ENCODE measurements at regions not wholly inside any gene's neighbourhood (a gene's known extent, or its start where the extent isn't known, plus 50 kb on each side); places are given as distances from the start of the nearest gene placed in this dataset.

DNA sequence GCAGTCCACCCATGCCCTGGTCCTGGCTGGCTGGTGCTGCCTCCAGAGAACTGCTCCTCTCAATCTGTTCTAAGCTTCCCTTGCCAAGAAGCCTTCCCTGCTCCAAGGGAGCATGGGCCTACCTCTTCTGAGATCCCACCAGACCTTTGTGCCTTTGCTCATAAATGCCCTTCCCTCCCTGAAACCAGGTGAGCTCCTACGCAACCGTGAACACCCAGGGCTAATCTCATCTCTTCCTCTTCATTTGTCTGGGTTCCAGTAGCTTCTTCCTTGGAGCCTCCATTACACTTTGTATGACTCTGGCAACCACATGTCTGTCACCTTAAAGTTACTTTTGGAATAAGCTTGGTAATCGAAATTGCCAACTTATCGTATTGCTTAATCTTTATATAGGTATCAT lies 270.6 kb downstream of the PBX3 start:
- DNase-seq (ENCODE audit: low read depth in 4 of 4, low spot score in 1 of 4): no peak

DNA sequence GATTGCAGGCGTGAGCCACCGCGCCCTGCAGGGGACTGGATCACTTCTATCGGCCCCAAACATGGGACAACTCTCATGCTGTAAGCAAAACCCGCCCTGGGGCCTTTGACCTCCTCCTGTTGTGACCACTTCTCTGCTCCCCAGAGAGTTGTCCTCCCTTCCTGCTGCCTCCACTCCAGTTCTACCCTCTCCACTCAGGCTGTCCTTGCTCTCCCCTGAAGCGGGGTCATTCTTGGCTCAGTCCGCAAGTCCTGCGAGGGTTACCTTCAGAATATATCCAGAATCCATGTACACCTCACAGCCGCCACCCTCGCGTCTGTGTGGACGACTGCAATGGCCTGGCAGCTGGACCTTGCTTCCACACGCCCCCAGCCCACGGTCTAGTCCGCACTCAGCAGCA lies 273.7 kb downstream of the PBX3 start:
- DNase-seq (ENCODE audit: low read depth in 4 of 4, low spot score in 1 of 4): no peak

DNA sequence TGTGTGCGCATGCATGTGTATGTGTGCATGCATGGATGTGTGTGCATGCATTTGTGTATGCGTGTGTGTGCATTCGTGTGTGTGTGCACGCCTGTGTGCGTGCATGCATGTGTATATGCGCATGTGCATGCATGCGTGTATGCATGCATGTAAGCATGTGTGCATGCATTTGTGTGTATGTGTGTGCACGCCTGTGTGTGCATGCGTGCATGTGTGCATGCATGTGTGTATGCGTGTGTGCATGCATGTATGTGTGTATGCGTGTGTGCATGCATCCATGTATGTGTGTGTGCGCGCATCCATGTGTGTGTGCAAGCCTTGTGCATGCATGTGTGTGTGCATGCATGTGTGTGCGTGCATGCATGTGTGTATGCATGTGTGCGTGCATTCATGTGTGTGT lies 276.8 kb downstream of the PBX3 start:
- no peak for DNase-seq (ENCODE audit: low read depth in 4 of 4, low spot score in 1 of 4)

DNA sequence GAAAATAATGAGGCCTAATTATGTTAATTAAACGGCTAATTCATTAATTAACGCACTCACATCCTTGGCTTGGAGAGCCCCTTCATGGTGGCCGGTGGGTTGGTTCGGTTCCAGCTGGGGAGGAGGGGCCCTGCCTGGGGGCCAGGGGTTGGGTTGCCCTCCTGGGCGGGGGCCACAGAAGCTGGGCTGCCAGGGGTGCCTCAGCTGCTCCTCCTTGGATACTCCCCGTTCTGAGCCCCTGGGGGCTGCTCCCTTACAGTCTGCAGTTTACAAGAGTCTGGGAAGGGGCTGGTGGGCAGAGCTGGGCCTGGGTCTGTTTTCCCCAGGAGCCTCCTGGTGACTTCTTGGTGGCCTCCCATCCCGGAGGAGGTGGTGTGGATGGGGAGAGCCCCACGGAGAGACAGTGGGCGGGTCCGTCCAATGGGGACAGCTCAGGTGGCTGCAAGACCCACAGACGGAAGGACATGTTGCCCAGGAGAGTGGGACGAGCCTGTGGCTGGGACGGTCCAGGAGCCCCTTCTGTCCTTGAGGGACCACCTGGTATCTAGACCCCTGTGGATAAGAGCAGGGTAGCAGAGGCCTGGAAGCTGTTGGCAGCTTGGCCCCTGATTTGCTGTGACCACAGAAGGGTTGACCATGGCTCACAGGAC lies 277.5 kb downstream of the PBX3 start:
- DNase-seq (ENCODE audit: low read depth in 4 of 4, low spot score in 1 of 4): no peak

DNA sequence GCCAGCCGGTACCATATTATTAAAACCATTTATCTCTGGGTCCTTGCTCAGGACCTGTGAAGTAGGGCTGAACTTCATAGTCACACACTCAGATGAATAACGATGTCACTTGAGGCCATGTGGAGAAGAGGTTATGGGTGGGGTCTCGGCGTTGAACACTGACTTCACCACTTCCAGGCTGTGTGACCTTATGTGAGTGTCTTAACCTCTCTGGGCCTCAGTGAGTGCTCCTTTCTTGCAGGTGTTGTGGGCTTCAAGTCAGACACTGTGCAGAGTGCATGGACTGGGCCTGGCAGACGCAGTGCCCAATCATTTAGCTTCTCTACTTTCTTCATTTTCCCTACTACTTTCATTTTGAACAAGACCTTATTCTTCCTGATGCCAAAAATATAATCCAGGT lies 278.8 kb downstream of the PBX3 start:
- DNase-seq (ENCODE audit: low read depth in 4 of 4, low spot score in 1 of 4): no peak

DNA sequence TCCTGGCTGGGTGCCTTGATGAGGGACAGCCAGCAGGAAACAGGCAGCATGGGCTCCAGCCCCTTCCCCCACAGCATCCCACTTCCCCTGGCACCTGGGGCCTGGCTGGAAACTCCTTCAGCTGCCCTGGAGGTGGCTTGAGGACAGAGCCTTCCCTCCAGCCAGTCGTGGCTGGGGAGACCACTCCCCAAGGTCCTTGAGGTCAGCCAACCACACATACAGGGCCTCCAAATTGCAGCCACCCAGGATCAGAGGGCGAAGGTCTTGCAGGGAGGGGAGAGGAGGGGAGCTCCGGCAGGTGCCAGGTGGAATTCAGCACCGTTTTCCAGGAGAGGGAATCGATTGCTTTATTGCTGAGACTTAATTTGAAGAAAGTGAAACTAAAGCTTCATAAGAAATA lies 280.4 kb downstream of the PBX3 start:
- no peak for DNase-seq (ENCODE audit: low read depth in 4 of 4, low spot score in 1 of 4)

DNA sequence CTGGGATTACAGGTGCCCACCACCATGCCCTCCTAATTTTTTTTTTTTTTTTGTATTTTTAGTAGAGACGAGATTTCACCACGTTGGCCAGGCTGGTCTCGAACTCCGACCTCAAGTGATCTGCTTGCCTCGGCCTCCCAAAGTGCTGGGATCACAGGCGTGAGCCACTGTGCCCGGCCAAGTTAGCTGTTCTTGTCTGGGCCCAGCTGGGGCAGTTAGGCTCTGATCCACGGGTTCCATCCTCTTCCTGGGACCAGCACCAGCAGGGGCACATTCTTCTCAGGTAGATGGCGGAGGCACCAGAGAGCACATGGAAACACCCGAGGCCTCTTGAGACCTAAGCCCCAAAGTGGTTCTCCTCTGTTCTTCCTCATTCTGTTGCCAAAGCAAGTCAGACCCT lies 281.6 kb downstream of the PBX3 start:
- DNase-seq (ENCODE audit: low read depth in 4 of 4, low spot score in 1 of 4): no peak

DNA sequence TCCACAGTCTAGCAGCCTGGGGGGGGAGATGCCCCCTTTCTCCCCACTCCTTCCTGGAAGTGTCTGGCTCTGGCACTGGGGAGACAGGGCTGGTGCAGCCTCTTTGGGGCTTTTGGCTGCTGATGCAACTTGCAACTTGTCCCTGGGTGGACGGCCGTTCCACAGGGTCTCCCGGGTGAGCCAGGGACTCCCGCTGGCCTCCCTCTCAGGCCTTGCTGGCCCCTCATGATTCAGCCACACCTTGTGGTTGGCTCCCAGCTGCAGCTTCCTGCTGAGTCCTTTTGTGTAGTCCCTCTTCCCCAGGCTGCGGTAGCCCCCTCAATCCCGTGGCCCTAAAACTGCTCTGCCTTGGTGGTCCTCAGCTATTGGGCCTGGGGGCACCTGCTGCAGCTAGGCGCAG lies 283.5 kb downstream of the PBX3 start:
- no peak for DNase-seq (ENCODE audit: low read depth in 4 of 4, low spot score in 1 of 4)

DNA sequence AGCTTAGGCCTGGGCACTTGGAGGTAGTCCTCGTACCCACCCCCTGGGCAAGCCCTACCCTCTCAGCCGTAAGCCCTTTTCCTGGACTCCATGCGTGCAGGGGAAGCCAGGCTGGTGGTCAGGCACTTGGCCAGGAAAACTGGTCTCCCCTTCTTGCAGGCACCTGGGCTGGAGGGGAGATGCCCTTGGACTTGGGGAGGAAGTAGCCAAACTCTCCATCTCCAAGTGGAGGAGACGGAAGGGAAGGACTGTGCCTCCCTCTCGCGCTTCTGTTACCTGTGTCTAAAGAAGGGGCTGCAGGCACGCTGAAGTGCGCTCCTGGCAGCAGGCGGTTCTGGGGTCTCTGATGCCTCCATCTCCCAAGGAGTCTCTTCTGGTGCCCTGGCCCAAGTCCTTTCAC lies 283.9 kb downstream of the PBX3 start:
- DNase-seq (ENCODE audit: low read depth in 4 of 4, low spot score in 1 of 4): no peak

DNA sequence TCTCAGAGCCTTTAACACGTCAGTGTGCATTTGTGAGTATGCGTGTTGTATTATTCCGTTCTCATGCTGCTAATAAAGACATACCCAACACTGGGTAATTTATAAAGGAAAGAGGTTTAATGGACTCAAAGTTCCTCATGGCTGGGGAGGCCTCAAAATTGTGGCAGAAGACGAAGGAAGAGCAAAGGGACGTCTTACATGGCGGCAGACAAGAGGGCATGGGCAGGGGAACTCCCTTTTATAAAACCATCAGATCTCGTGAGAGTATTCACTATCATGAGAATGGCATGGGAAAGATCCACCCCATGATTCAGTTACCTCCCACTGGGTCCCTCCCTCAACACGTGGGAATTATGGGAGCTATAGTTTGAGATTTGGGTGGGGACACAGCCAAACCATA lies 285.0 kb downstream of the PBX3 start:
- no peak for DNase-seq (ENCODE audit: low read depth in 4 of 4, low spot score in 1 of 4)

DNA sequence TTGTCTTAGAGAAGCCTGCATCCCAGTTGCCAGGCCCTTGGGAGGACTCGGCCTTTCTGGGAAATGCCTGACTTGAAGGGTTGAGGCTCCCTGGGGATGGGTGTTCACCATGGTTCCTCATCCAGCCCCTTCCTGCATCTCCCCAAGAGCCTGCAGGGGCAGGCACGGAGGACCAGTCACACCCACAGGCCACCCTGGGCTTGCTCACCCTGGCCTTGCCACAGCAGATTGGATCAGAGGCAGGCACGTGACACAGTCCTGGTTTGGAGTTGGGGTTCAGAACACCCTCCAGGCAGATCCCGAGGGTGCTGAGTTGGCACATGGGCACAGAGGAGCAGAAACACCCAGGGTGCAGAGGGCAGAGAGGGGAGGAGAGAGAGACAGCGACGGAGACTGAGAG lies 286.1 kb downstream of the PBX3 start:
- DNase-seq (ENCODE audit: low read depth in 4 of 4, low spot score in 1 of 4): no peak

DNA sequence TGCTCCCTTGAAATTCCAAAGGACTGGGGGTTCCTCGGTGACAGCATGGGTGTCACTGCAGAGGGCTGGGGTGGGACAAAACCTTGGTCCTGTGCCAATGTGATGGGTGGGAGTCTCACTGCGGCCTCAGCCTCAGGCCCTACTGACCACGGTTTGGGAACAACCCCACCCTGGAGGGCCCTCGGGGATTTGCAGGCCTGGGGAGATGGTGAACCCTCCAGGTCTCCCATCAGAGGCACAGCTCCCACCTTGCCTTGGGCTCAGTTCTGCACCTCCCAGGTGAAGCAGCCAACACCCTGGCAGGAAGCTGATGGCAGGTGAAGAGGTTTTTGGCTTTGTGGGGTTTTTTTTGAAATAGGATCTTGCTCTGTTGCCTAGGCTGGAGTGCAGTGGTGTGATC lies 286.8 kb downstream of the PBX3 start:
- no peak for DNase-seq (ENCODE audit: low read depth in 4 of 4, low spot score in 1 of 4)

DNA sequence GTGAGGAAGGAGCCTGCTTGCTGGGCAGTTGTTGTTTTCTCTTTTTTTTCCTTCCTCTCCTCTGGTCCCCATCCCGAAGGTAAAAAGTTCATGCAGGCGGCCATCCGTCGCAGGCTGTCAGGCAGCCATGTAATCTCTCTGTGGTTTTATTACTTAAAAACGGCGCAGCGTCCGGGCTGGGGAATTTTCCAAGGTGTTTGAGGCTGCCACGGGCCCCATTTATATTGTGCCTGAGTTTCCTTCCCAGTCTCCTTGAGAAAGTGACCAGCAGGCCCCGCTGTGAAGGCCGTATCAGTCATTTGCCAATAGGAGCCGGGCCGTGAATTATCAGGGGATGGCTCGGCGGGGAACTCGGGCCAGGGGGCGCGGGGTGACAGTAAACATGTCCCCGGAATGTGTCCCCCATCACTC lies 289.7 kb downstream of the PBX3 start:
- no peak for DNase-seq (ENCODE audit: low read depth in 4 of 4, low spot score in 1 of 4)

DNA sequence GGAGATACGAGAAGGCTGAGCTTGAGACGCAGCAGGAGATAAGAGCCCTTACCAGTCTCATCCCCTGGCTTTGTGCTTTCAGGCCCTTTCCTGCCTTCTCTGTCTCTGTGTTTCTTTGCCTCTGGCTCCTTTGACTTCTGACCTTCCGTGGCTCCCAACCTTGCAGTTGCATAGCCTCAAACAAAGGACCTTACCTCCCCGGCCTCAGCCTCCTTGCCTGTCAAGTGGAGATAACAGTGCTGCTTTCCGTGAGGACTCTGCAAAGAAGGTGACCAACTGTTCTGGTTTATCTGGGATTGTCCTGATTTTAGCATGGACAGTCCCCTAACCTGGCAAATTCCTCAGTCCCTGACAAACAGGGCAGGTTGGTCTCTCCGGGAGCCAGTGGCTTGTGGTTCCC lies 287.8 kb upstream of the MVB12B start:
- no peak for DNase-seq (ENCODE audit: low read depth in 4 of 4, low spot score in 1 of 4)

DNA sequence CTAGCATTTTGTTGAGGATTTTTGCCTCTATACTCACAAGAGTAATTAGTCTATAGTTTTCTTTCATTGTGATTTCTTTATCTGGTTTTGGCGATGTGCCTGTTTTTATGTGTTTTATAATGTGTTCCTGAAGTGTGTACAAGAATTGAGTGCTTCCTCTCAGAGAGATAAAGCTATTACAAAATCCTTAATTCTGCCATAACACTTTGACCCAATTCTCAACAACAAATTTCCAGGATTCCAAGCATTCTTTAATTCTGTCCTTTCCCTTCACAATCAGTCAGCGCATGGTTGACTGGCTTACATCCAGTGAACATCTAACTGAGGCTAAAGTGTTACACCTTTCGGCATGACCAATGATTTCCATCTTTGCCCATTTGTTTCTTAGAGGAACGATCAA lies 282.9 kb upstream of the MVB12B start:
- DNase-seq (ENCODE audit: low read depth in 4 of 4, low spot score in 1 of 4): no peak

DNA sequence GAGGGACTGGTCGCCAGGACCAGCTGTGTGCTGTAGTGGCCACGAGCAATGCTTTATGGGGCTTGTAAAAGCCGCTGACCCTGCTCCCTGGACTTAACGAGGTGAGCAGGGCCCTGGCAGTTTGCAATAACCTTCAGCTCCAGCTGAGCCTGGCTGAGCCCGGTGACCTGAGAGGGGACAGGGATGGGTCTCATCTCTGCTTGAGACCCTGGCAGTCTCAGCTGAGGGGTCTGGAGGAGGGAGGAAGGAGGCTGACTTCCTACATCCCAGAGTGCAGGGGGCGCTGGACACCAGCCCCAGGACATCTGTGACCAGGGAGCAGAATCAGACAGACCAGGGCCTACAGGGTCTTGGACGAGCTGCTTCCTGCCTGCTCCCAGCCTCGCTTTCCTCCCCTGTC lies 277.5 kb upstream of the MVB12B start:
- DNase-seq (ENCODE audit: low read depth in 4 of 4, low spot score in 1 of 4): no peak

DNA sequence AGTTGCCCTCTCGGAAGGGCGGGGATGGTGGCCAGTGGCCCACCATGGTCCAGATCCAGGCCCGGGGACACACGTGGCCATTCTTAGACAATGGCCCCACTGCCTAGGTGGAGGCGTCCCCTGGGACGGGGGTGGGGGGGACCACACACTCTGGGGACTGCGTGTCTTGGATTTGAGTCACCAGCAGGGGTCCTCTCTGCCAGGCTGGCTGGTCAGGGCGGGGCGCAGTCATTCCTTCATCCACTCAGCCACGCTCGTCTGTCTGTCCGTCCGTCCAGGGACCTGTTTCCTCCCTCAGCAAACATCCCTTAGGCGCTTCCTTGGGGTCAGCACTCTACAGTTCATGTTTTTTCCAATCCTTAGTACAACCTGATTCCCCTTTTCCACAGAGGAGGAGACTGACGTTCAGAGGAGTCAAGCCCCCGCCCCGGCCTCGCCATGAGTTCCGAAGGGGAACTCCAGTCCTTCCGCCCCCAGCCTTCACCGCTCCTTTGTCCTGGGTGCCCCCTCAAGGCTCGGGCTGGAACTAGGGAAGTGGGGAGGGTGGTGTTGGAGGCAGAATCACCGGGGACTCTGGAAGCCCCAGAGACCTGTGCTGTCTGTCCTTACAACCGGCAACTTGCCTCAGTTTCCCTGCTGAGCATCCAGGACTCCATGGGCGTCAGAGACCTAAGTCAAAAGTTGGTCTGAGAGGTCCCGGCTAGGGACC lies 276.6 kb upstream of the MVB12B start:
- no peak for DNase-seq (ENCODE audit: low read depth in 4 of 4, low spot score in 1 of 4)

DNA sequence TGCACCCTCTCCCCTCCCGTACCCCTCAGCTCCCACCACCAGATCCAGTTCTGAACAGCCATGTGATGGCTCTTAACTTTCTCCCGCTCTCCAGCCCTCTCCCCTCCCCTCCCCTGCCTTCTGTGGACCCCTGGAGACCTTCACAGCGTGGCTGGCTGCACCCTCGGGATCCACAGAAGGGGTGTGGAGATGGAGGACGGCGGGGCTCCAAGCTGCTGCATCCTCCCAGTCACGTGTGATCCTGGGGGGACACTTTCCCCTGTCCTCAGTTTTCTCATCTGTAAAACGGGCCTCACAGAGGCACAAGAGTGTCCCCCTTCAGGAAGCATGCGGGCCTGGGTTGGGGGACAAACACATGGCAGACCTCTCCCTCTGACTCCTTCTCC lies 276.0 kb upstream of the MVB12B start:
- no peak for DNase-seq (ENCODE audit: low read depth in 4 of 4, low spot score in 1 of 4)

DNA sequence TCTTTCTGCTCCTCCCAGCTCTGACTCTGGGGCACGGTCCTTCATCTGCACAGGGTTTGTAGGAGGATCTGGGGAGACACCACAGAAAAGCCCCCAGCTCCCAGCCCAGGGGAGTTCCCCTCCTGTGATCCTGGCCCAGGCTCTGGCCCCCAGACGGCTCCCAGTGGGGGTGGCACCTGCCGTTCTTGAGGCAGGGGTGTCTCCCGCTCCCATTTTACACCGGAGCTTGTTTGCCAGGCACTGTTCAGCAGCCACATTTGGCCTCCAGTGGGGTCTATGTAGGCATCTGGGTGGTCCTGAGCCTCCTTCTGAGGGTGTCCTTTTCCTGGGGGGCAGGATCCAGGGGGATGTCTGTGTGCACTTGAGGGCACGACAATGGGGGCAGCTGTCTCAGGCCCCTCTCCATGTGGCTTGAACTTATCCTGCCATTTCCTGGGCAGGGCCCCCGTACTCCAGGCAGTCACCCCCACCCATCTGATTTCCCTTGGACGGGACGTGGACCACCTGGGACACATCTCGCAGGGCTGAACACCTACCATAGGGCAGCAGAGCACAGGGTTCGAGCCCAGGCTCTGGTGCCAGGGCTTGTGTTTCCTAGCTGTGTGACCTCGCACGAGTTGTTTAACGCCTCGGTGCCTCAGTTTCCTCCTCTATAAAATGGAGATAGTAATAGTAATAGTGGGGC lies 275.0 kb upstream of the MVB12B start:
- no peak for DNase-seq (ENCODE audit: low read depth in 4 of 4, low spot score in 1 of 4)

DNA sequence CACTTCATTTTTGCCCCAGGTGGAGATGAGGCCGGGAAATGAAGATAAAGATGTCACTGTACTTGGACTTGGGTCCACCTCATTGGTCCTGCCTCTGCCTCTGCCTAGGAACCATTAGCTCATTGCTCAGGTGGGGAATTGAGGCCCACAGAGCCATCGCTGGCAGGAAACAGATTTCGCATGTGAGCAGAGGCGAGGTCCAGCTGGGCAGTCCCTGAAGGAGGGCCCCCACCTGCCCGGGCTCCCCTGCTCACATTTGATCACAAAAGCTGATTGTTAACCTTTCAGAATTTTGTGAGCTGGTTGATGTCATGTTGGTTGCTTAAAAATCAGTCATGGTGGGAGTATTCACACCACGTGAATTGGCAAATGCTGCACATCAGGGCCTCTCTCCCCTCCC lies 273.8 kb upstream of the MVB12B start:
- DNase-seq (ENCODE audit: low read depth in 4 of 4, low spot score in 1 of 4): no peak

DNA sequence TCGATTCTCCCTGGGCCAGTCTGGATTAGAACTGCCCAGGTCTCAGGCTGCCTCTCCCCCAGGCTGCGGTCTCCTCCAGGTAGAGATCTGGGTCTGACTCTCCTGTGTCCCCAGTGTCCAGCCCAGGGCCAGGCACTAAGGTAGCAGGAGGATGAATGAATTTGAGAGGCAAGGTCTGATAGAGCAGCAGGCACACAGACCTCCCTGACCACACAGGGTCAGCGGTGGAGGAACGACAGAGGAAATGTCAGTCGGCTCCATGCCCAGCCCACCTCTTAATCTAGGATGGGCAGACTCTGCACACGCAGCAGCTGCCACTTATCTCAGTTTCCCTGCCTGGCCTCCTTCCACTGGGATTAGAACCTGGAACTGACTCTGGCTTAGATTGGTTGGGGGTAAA lies 272.7 kb upstream of the MVB12B start:
- no peak for DNase-seq (ENCODE audit: low read depth in 4 of 4, low spot score in 1 of 4)

DNA sequence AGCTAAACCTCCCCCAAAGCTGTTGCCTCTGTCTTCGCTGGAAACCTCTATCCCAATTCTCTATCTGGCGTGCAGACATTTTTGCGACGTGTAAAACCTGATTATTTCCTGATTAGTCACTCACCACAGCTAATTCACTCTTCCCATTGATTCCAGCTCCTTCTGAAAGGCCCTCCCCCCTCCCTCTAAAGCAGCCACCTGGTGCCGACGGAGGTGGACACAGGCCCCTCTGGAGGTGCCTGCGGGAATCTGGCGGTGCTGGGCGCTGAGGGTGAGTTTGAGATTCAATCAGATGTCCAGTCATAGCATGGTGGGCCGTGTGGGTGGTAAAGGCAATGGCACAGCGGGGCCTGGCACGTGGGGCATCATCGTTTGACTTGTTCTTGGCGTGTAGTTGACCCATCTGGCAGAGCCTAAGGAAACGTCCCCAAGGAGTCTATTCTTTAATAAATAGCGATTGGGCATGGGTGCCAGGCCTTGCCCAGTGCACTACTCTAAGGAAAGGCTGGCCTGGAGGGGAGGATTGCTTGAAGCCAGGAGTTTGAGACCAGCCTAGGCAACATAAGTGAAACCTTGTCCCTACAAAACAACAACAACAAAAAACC lies 271.1 kb upstream of the MVB12B start:
- DNase-seq (ENCODE audit: low read depth in 4 of 4, low spot score in 1 of 4): no peak
